ENCODE measurements at regions not wholly inside any gene's neighbourhood (a gene's known extent, or its start where the extent isn't known, plus 50 kb on each side); places are given as distances from the start of the nearest gene placed in this dataset.
"Not testable (repeated sequence)": the region's sequence is repeated elsewhere in the genome, so short reads cannot be mapped to it uniquely, and the experiment has no call there.

DNA sequence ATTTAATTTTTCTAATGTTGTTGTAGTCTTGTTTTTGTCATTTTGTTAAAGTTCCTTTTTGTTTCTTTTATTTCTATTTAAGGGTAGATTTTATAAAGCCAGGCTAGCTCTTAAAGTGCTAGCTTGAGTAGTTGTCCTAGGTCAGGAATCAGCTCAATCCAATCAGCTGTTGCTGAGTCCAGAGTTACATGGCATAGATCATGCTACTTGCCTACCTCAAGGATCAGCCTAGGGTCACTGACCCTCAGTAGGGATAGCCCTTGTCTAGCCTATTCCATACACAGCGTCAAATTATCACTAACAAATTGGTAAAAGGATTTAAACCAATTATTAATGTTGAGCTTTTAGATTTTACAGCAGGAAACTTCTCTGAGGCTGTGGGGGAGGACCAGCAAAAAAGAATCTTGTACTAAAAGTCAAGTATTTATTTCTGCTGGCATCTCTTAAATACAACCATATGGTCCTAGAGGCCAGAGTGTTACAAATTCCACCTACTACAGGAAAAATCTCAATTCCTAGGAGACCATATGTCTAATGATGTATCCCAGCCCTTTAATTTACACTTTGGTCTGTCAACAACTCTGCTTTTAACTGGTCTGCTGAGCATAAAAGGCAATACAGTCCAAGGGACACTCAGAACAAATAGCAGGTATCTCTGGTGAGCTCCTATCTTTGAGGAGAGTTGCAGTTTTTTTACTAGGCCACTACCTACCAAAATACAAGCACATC, 138.3 kb upstream of the PTPRG start:
- no peak overlapping the region for H3K4me2 ChIP-seq (ENCODE audit: extremely low read depth, insufficient read depth, low read length)

DNA sequence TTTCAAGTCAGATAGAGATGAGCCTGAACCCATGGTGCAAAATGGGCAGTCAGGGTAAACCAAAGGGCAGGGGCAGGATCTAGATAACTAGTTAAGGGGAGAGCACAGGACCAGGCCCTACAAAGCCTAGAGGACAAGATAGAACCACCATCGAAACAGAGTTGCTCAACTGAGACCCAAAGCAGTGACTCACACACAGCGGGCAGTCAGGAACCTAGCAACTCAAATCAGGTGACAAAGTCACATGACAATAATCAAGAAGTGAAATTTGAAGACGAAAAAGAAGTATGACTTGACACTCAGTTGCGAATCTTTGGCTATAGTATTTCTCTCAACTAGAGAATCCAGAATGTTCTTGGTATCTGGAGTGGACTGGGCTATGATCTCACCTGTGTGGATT, 136.0 kb upstream of the PTPRG start:
- DNase-seq (ENCODE audit: low read depth in 2 of 2), result no peak
- Histone ChIP-seq H3K79me2 (ENCODE audit: control insufficient read depth, insufficient read depth, low read length) (no peaks in the 10 kb centered on the region), H3K9me3 (ENCODE audit: control insufficient read depth, insufficient read depth, low read depth, low read length) (no peaks in the 10 kb centered on the region), H3K4me3 (replicated peaks in 1 of 4; ENCODE audit: control extremely low read depth in 1 of 4, insufficient read depth in 1 of 4, low read depth in 3 of 4, low read length in 4 of 4) (no peak overlapping the region), H3K36me3 (ENCODE audit: control insufficient read depth, insufficient read depth, low read length) (no peaks in the 10 kb centered on the region), H3K4me2 (ENCODE audit: extremely low read depth, insufficient read depth, low read length) (no peak overlapping the region), H2AFZ (ENCODE audit: low read length) (no peak overlapping the region), H3K27me3 (ENCODE audit: control insufficient read depth, insufficient read depth, low read length) (no peaks in the 10 kb centered on the region), H3K27ac (ENCODE audit: insufficient read depth, low read length) (no peak overlapping the region), H4K20me1 (ENCODE audit: control insufficient read depth, extremely low read depth, insufficient read depth, low read length) (no peaks in the 10 kb centered on the region), H3K4me1 (ENCODE audit: control insufficient read depth, extremely low read depth, insufficient read depth, low read length) (no peaks in the 10 kb centered on the region), H3K9ac (ENCODE audit: insufficient read depth, low read length) (no peak overlapping the region)
- TF ChIP-seq EZH2 (IDR thresholded peaks at IDR 0.05; ENCODE audit: low read length, missing control alignments), result no peak
- TF ChIP-seq, protein P1, sequence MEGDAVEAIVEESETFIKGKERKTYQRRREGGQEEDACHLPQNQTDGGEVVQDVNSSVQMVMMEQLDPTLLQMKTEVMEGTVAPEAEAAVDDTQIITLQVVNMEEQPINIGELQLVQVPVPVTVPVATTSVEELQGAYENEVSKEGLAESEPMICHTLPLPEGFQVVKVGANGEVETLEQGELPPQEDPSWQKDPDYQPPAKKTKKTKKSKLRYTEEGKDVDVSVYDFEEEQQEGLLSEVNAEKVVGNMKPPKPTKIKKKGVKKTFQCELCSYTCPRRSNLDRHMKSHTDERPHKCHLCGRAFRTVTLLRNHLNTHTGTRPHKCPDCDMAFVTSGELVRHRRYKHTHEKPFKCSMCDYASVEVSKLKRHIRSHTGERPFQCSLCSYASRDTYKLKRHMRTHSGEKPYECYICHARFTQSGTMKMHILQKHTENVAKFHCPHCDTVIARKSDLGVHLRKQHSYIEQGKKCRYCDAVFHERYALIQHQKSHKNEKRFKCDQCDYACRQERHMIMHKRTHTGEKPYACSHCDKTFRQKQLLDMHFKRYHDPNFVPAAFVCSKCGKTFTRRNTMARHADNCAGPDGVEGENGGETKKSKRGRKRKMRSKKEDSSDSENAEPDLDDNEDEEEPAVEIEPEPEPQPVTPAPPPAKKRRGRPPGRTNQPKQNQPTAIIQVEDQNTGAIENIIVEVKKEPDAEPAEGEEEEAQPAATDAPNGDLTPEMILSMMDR (conservative IDR thresholded peaks at IDR 0.05 in 1 of 2, IDR thresholded peaks at IDR 0.05 in 1 of 2; ENCODE audit: low read depth in 1 of 2, low read length in 2 of 2), result no peak

More for the DNA sequence above, 138.3 kb upstream of the PTPRG start:
- H3K27me3 ChIP-seq (ENCODE audit: control insufficient read depth, insufficient read depth, low read length), result no peaks in the 10 kb centered on the region
- no peaks in the 10 kb centered on the region for H3K36me3 ChIP-seq (ENCODE audit: control insufficient read depth, insufficient read depth, low read length)
- H3K9ac ChIP-seq (ENCODE audit: insufficient read depth, low read length), result no peak overlapping the region
- H3K79me2 ChIP-seq (ENCODE audit: control insufficient read depth, insufficient read depth, low read length), result no peaks in the 10 kb centered on the region
- H3K27ac ChIP-seq (ENCODE audit: insufficient read depth, low read length), result no peak overlapping the region
- no peaks in the 10 kb centered on the region for H3K4me1 ChIP-seq (ENCODE audit: control insufficient read depth, extremely low read depth, insufficient read depth, low read length)
- no peaks in the 10 kb centered on the region for H3K9me3 ChIP-seq (ENCODE audit: control insufficient read depth, insufficient read depth, low read depth, low read length)
- TF ChIP-seq EZH2 (IDR thresholded peaks at IDR 0.05; ENCODE audit: low read length, missing control alignments), result no peak
- TF ChIP-seq, protein P1 (conservative IDR thresholded peaks at IDR 0.05 in 1 of 2, IDR thresholded peaks at IDR 0.05 in 1 of 2; ENCODE audit: low read depth in 1 of 2, low read length in 2 of 2), result no peak
- DNase-seq (ENCODE audit: low read depth in 2 of 2), result no peak
- H4K20me1 ChIP-seq (ENCODE audit: control insufficient read depth, extremely low read depth, insufficient read depth, low read length), result no peaks in the 10 kb centered on the region
- no peak overlapping the region for H3K4me3 ChIP-seq (replicated peaks in 1 of 4; ENCODE audit: control extremely low read depth in 1 of 4, insufficient read depth in 1 of 4, low read depth in 3 of 4, low read length in 4 of 4)
- no peak overlapping the region for H2AFZ ChIP-seq (ENCODE audit: low read length)

DNA sequence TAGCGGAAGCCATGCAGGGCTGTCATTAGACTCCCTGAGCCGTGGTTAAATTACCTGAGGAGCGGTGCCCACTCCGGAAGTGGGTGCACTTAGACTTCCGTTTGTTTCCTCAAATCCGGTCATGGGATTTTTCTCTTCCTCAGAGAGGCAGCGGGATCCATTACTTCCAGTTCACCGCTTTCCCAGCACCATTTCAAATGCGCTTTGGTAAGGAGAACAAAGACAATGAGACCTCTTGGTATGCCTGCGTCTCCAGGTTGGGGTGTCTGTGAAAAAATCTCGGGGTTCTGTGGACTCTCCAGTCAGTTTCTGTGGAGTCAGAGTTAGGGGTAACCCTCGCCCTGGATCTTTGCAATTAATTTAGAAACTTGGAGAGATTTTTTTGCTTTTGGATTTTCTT, 132.3 kb upstream of the PTPRG start:
- H3K4me1 ChIP-seq (ENCODE audit: control insufficient read depth, extremely low read depth, insufficient read depth, low read length), result no peaks in the 10 kb centered on the region
- no peaks in the 10 kb centered on the region for H3K9me3 ChIP-seq (ENCODE audit: control insufficient read depth, insufficient read depth, low read depth, low read length)
- H3K27me3 ChIP-seq (ENCODE audit: control insufficient read depth, insufficient read depth, low read length), result no peaks in the 10 kb centered on the region
- H3K36me3 ChIP-seq (ENCODE audit: control insufficient read depth, insufficient read depth, low read length), result no peaks in the 10 kb centered on the region
- TF ChIP-seq, protein P1 (conservative IDR thresholded peaks at IDR 0.05 in 1 of 2, IDR thresholded peaks at IDR 0.05 in 1 of 2; ENCODE audit: low read depth in 1 of 2, low read length in 2 of 2), result no peak
- TF ChIP-seq EZH2 (IDR thresholded peaks at IDR 0.05; ENCODE audit: low read length, missing control alignments), result no peak
- no peak overlapping the region for H3K9ac ChIP-seq (ENCODE audit: insufficient read depth, low read length)
- H3K79me2 ChIP-seq (ENCODE audit: control insufficient read depth, insufficient read depth, low read length), result no peaks in the 10 kb centered on the region
- DNase-seq (ENCODE audit: low read depth in 2 of 2), result no peak
- no peak overlapping the region for H3K4me3 ChIP-seq (replicated peaks in 1 of 4; ENCODE audit: control extremely low read depth in 1 of 4, insufficient read depth in 1 of 4, low read depth in 3 of 4, low read length in 4 of 4)
- no peaks in the 10 kb centered on the region for H4K20me1 ChIP-seq (ENCODE audit: control insufficient read depth, extremely low read depth, insufficient read depth, low read length)
- H3K27ac ChIP-seq (ENCODE audit: insufficient read depth, low read length), result no peak overlapping the region
- no peak overlapping the region for H2AFZ ChIP-seq (ENCODE audit: low read length)
- H3K4me2 ChIP-seq (ENCODE audit: extremely low read depth, insufficient read depth, low read length), result no peak overlapping the region

DNA sequence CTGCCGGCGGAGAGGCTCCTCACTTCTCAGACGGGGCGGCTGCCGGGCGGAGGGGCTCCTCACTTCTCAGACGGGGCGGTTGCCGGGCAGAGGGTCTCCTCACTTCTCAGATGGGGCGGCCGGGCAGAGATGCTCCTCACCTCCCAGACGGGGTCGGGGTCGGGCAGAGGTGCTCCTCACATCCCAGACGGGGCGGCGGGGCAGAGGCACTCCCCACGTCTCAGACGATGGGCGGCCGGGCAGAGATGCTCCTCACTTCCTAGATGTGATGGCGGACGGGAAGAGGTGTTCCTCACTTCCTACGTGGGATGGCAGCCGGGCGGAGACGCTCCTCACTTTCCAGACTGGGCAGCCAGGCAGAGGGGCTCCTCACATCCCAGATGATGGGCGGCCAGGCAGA, 126.5 kb upstream of the PTPRG start:
- not testable (repeated sequence) for H3K27me3 ChIP-seq (ENCODE audit: control insufficient read depth, insufficient read depth, low read length); DNase-seq (ENCODE audit: low read depth in 2 of 2); H3K4me1 ChIP-seq (ENCODE audit: control insufficient read depth, extremely low read depth, insufficient read depth, low read length); H4K20me1 ChIP-seq (ENCODE audit: control insufficient read depth, extremely low read depth, insufficient read depth, low read length); H3K36me3 ChIP-seq (ENCODE audit: control insufficient read depth, insufficient read depth, low read length); H3K27ac ChIP-seq (ENCODE audit: insufficient read depth, low read length); H3K4me2 ChIP-seq (ENCODE audit: extremely low read depth, insufficient read depth, low read length); H3K79me2 ChIP-seq (ENCODE audit: control insufficient read depth, insufficient read depth, low read length); H3K9me3 ChIP-seq (ENCODE audit: control insufficient read depth, insufficient read depth, low read depth, low read length); H3K9ac ChIP-seq (ENCODE audit: insufficient read depth, low read length); H2AFZ ChIP-seq (ENCODE audit: low read length); H3K4me3 ChIP-seq (replicated peaks in 1 of 4; ENCODE audit: control extremely low read depth in 1 of 4, insufficient read depth in 1 of 4, low read depth in 3 of 4, low read length in 4 of 4)

DNA sequence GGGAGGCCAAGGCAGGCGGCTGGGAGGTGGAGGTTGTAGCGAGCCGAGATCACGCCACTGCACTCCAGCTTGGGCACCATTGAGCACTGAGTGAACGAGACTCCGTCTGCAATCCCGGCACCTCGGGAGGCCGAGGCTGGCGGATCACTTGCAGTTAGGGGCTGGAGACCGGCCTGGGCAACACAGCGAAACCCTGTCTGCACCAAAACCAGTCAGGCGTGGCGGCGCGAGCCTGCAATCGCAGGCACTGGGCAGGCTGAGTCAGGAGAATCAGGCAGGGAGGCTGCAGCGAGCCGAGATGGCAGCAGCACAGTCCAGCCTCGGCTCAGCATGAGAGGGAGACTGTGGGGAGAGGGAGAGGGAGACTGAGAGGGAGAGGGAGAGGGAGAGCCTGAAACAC, 126.0 kb upstream of the PTPRG start:
- not testable (repeated sequence) for DNase-seq (ENCODE audit: low read depth in 2 of 2); H3K27ac ChIP-seq (ENCODE audit: insufficient read depth, low read length); H3K9me3 ChIP-seq (ENCODE audit: control insufficient read depth, insufficient read depth, low read depth, low read length); H4K20me1 ChIP-seq (ENCODE audit: control insufficient read depth, extremely low read depth, insufficient read depth, low read length); H3K4me3 ChIP-seq (replicated peaks in 1 of 4; ENCODE audit: control extremely low read depth in 1 of 4, insufficient read depth in 1 of 4, low read depth in 3 of 4, low read length in 4 of 4); H3K36me3 ChIP-seq (ENCODE audit: control insufficient read depth, insufficient read depth, low read length); H3K4me1 ChIP-seq (ENCODE audit: control insufficient read depth, extremely low read depth, insufficient read depth, low read length); H2AFZ ChIP-seq (ENCODE audit: low read length); H3K79me2 ChIP-seq (ENCODE audit: control insufficient read depth, insufficient read depth, low read length); H3K27me3 ChIP-seq (ENCODE audit: control insufficient read depth, insufficient read depth, low read length); H3K9ac ChIP-seq (ENCODE audit: insufficient read depth, low read length); H3K4me2 ChIP-seq (ENCODE audit: extremely low read depth, insufficient read depth, low read length)

Data from fibroblast of lung (primary cell).